ENCODE measurements at regions not wholly inside any gene's neighbourhood (a gene's known extent, or its start where the extent isn't known, plus 50 kb on each side); places are given as distances from the start of the nearest gene placed in this dataset.

- TF ChIP-seq CTCF (IDR thresholded peaks at IDR 0.05) (no peak), EZH2 (IDR thresholded peaks at IDR 0.05; ENCODE audit: borderline replicate concordance, insufficient read depth, low read depth, low read length, poor library complexity, severe bottlenecking) (no peak)
Observed at GRCh38 chr2:19823507-19823906, 78.3 kb downstream of the TTC32 start.

Data from B cell (primary cell).